Caco-2 (cell line): ENCODE measurements at regions not wholly inside any gene's neighbourhood (a gene's known extent, or its start where the extent isn't known, plus 50 kb on each side); places are given as distances from the start of the nearest gene placed in this dataset.

ENCODE experiments used
- BruUV-seq: library from RNA; stranded (reverse); fragments of 400-500 nt; replicated peaks from 2 replicates; lab custom pipeline; 2021; lab: Mats Ljungman, UMichigan
- CTCF ChIA-PET: fragments of 300-600 bp; sonication (Branson Sonifier 250); formaldehyde crosslinking; loops from one replicate; lab custom pipeline; 2022; ENCODE audit warnings: antibody characterized with exemption; lab: Charles Lee
- POLR2A ChIA-PET: fragments of 300-600 bp; sonication (Branson Sonifier 250); formaldehyde crosslinking; loops from one replicate; lab custom pipeline; 2022; ENCODE audit warnings: antibody characterized with exemption; lab: Charles Lee
- DNase-seq, 2 experiments: peaks; one replicate each; pipeline versions ENCODE4 v3.0.0 to v3.0.0-alpha.2; 2020 to 2022
- H3K27me3 ChIP-seq: replicated peaks from 2 replicates; pipeline ENCODE4 v1.6.0; 2011; ENCODE audit warnings: low read length; ENCODE audit not compliant: control insufficient read depth, insufficient read depth
- H3K36me3 ChIP-seq: 2 replicates; pipeline ENCODE4 v1.5.1; 2011; ENCODE audit warnings: low read length; ENCODE audit not compliant: control insufficient read depth, insufficient read depth
- H3K4me1 ChIP-seq: fragments of 250-450 bp; sonication (Bioruptor Pico); 2 replicates; pipeline ENCODE4 v1.5.1; 2020; ENCODE audit warnings: mild to moderate bottlenecking
- H3K4me3 ChIP-seq: 2 replicates; pipeline ENCODE4 v1.5.1; 2011; ENCODE audit warnings: low read depth, mild to moderate bottlenecking, control low read depth, low read length
- H3K9me3 ChIP-seq: fragments of 250-450 bp; sonication (Bioruptor Pico); 2 replicates; pipeline ENCODE4 v1.5.1; 2020; ENCODE audit warnings: mild to moderate bottlenecking, moderate library complexity
- H3K27ac Mint-ChIP-seq: one replicate; pipeline ENCODE4 v1.8.0; 2022; ENCODE audit warnings: mixed read lengths; ENCODE audit not compliant: unreplicated experiment
- H3K27me3 Mint-ChIP-seq: one replicate; pipeline ENCODE4 v1.8.0; 2022; ENCODE audit warnings: mixed read lengths; ENCODE audit not compliant: insufficient read depth, unreplicated experiment
- H3K36me3 Mint-ChIP-seq: one replicate; pipeline ENCODE4 v1.8.0; 2022; ENCODE audit warnings: mild to moderate bottlenecking, mixed read lengths; ENCODE audit not compliant: insufficient read depth, unreplicated experiment
- H3K4me1 Mint-ChIP-seq: one replicate; pipeline ENCODE4 v1.8.0; 2022; ENCODE audit warnings: low read depth, mixed read lengths; ENCODE audit not compliant: unreplicated experiment
- H3K4me3 Mint-ChIP-seq: one replicate; pipeline ENCODE4 v1.8.0; 2022; ENCODE audit warnings: mild to moderate bottlenecking, moderate library complexity, mixed read lengths; ENCODE audit not compliant: unreplicated experiment
- H3K9me3 Mint-ChIP-seq: one replicate; pipeline ENCODE4 v1.8.0; 2022; ENCODE audit warnings: mixed read lengths; ENCODE audit not compliant: unreplicated experiment
- CTCF ChIP-seq, 2 experiments: fragments of 200-600 bp in 1 of 2; IDR thresholded peaks; 1 replicate in 1 of 2; 2 replicates in 1 of 2; pipeline versions ENCODE4 v1.5.1 to v1.8.0; 2011 to 2022; ENCODE audit warnings: antibody characterized with exemption in 1 of 2, control low read depth in 1 of 2, inconsistent platforms in 1 of 2, low read depth in 1 of 2, low read length in 1 of 2, mild to moderate bottlenecking in 1 of 2, moderate library complexity in 1 of 2; ENCODE audit not compliant: insufficient read depth in 1 of 2, severe bottlenecking in 1 of 2, unreplicated experiment in 1 of 2
- intact Hi-C: fragments of 100-400 bp; cut with micrococcal nuclease; formaldehyde crosslinking; loops from one replicate; pipeline ENCODE4 v1.10.0; 2022; ENCODE audit not compliant: unreplicated experiment

GRCh38 chr1:43074709-43075108 is 97.4 kb downstream of the EBNA1BP2 start:
- ChIA-PET CTCF (interaction anchor here (0.6 to 5.3 kb wide), 5 partner anchors 41 to 296 kb away, joined by 3 to 137 read pairs (median 19); partner anchors contain the start of gene ZNF691), POLR2A (no interaction called here)
- Mint-ChIP-seq H3K27me3 (no peaks in the 10 kb centered on the region), H3K36me3 (no peaks in the 10 kb centered on the region), H3K4me1 (peaks cover 32% of the 10 kb centered on the region), H3K9me3 (no peaks in the 10 kb centered on the region), H3K27ac (no peak overlapping the region), H3K4me3 (no peak overlapping the region)
- DNase-seq: no peak
- no peaks in the 10 kb centered on the region for H3K36me3 ChIP-seq
- TF ChIP-seq CTCF (IDR thresholded peaks at IDR 0.05; ENCODE audit: insufficient read depth in 1 of 2, low read depth in 1 of 2, low read length in 1 of 2, severe bottlenecking in 1 of 2, unreplicated experiment in 1 of 2): no peak
- no peak overlapping the region for H3K4me3 ChIP-seq
- peaks cover 41% of the 10 kb centered on the region for H3K4me1 ChIP-seq
- intact Hi-C loops: loop anchor here (1.0 kb wide), 1 partner anchor 296 kb away; no protein-coding TSS in a partner anchor
- H3K9me3 ChIP-seq: no peaks in the 10 kb centered on the region
- BruUV-seq: no TSS peak
- no peaks in the 10 kb centered on the region for H3K27me3 ChIP-seq

- ChIA-PET POLR2A (interaction anchor here (0.5 to 1.1 kb wide), 3 partner anchors 77 to 161 kb away, joined by 3 to 4 read pairs (median 4); no protein-coding TSS in a partner anchor), CTCF (interaction anchor here (0.6 to 5.3 kb wide), 38 partner anchors 11 to 340 kb away, joined by 3 to 137 read pairs (median 5); partner anchors contain the start of genes C1orf50, P3H1, SLC2A1 and ZNF691)
- H3K4me1 ChIP-seq: peaks cover 46% of the 10 kb centered on the region
- H3K4me3 ChIP-seq: no peak overlapping the region
- TF ChIP-seq CTCF (IDR thresholded peaks at IDR 0.05; ENCODE audit: insufficient read depth in 1 of 2, low read depth in 1 of 2, low read length in 1 of 2, severe bottlenecking in 1 of 2, unreplicated experiment in 1 of 2): peak in 1 of 2 experiments; percentile 51
- Mint-ChIP-seq H3K27ac (no peak overlapping the region), H3K36me3 (no peaks in the 10 kb centered on the region), H3K27me3 (no peaks in the 10 kb centered on the region), H3K4me1 (peaks cover 36% of the 10 kb centered on the region), H3K9me3 (no peaks in the 10 kb centered on the region), H3K4me3 (no peak overlapping the region)
- no peaks in the 10 kb centered on the region for H3K9me3 ChIP-seq
- BruUV-seq: no TSS peak
- intact Hi-C loops: loop anchor here (1.0 kb wide), 1 partner anchor 296 kb away; no protein-coding TSS in a partner anchor
- peak in 1 of 2 experiments; percentile 47 for DNase-seq
- H3K36me3 ChIP-seq: no peaks in the 10 kb centered on the region
- H3K27me3 ChIP-seq: no peaks in the 10 kb centered on the region
These were observed 97.8 kb downstream of the EBNA1BP2 start for GRCh38 chr1:43074244-43074643.

- H3K36me3 Mint-ChIP-seq: no peaks in the 10 kb centered on the region
- H3K27me3 Mint-ChIP-seq: no peaks in the 10 kb centered on the region
- H3K4me3 ChIP-seq: no peak overlapping the region
- H3K9me3 Mint-ChIP-seq: no peaks in the 10 kb centered on the region
- TF ChIP-seq CTCF (IDR thresholded peaks at IDR 0.05; ENCODE audit: insufficient read depth in 1 of 2, low read depth in 1 of 2, low read length in 1 of 2, severe bottlenecking in 1 of 2, unreplicated experiment in 1 of 2): peak; percentile 63 to 83
- H3K9me3 ChIP-seq: no peaks in the 10 kb centered on the region
- no peaks in the 10 kb centered on the region for H3K36me3 ChIP-seq
- intact Hi-C loops: loop anchor here (1.0 to 2.0 kb wide), 6 partner anchors 20 to 295 kb away; partner anchors contain the start of gene SLC2A1
- ChIA-PET POLR2A (interaction anchor here (0.5 to 1.1 kb wide), 4 partner anchors 76 to 161 kb away, joined by 3 to 4 read pairs (median 4); no protein-coding TSS in a partner anchor), CTCF (interaction anchor here (0.5 to 5.3 kb wide), 41 partner anchors 11 to 341 kb away, joined by 3 to 137 read pairs (median 5); partner anchors contain the start of genes C1orf50, P3H1, SLC2A1 and ZNF691)
- H3K4me3 Mint-ChIP-seq: no peak overlapping the region
- no peaks in the 10 kb centered on the region for H3K27me3 ChIP-seq
- no peak overlapping the region for H3K27ac Mint-ChIP-seq
- BruUV-seq: no TSS peak
- DNase-seq: peak; percentile 79 to 80
- H3K4me1 ChIP-seq: peaks cover 52% of the 10 kb centered on the region
- H3K4me1 Mint-ChIP-seq: peaks cover 36% of the 10 kb centered on the region
These were observed 98.4 kb downstream of the EBNA1BP2 start for GRCh38 chr1:43073490-43074230.
